ENCODE measurements at regions not wholly inside any gene's neighbourhood (a gene's known extent, or its start where the extent isn't known, plus 50 kb on each side); places are given as distances from the start of the nearest gene placed in this dataset.

- no peak for DNase-seq
Measured at GRCh38 chr22:48643066-48643731, 1184.5 kb downstream of the BRD1 start.

DNA sequence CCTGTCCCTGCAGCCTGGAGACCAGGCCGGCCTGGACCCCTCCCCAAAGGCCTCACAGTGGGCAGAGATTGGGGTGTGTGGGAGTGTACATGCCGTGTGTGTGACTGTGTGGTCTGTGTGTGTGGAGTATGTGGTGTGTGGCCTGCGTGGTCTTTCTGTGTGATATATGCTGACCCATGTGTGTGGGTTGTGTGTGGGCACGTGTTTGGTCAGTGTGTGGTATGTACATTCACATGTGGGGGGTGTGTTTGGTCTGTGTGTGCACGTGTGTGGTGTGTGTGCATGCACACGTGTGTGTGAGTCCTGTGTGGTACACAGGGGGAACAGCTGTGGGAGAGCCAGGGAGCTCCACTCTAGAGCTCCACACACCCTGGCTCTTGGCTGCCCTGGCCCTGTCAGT lies 1185.1 kb downstream of the BRD1 start:
- DNase-seq, result no peak

- DNase-seq, result no peak
Measured at GRCh38 chr22:48641906-48642475, 1185.7 kb downstream of the BRD1 start.

DNA sequence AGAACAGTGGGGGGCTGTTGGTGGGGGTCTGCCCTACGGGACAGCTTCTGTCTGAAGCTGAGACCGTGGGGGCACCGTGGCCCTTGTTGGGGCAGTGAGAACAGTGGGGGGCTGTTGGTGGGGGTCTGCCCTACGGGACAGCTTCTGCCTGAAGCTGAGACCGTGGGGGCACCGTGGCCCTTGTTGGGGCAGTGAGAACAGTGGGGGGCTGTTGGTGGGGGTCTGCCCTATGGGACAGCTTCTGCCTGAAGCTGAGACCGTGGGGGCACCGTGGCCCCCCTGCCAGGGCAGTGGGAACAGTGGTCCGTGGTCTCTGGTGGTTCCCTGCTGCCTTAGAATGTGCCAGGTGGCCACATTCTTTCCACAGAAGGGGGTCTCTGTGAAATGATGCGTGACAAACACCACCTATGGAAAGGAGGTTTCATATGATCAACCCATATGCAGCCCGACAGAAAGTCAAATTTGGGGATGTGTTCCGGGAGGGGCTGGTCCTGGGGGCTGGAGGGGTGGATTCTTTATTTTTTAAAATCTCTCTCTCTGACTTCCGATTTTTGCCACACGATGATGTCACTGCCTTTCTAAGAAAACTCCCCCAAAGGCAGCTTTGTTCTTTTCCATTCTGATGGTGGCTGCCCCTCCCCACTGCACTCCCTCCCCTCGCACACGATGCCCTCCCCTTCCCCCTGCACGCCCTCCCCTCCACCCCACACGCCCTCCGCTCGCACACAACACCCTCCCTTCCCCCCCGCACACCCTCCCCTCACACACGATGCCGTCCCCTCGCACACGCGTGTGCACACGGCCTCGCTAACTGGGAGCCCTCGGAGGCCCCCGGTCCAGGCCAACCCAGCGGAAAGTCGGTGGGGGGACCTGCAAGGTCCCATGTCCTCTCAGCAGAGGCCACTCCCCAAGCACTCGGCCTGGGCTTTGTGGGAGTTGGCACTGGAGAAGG lies 1186.5 kb downstream of the BRD1 start:
- DNase-seq, result no peak

- no peak for DNase-seq
Measured at GRCh38 chr22:48639896-48640748, 1187.6 kb downstream of the BRD1 start.

GRCh38 chr22:48639021-48639795 lies 1188.5 kb downstream of the BRD1 start:
- DNase-seq, result no peak

GRCh38 chr22:48637231-48637630 lies 1190.4 kb downstream of the BRD1 start:
- no peak for DNase-seq

DNA sequence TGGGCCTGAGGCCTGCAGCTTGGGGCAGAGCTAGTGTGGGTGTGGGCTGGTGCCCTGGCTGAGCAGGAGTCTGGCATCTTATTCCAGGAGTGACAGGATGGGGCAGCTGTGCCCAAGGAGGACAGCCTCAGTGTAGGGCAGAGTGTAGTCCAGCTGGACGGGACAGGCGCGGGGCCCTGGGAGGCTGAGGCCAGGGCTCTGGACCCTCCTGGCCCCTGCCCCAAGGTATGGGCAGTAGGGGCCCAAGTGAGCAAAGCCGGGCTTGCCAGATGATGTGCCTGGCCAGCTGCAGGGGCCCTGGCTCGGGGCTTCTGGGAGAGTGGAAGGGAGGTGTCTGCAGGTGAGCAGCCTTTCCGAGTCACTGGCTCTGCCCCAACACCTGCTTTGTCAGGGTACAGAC lies 1190.9 kb downstream of the BRD1 start:
- DNase-seq, result no peak

DNA sequence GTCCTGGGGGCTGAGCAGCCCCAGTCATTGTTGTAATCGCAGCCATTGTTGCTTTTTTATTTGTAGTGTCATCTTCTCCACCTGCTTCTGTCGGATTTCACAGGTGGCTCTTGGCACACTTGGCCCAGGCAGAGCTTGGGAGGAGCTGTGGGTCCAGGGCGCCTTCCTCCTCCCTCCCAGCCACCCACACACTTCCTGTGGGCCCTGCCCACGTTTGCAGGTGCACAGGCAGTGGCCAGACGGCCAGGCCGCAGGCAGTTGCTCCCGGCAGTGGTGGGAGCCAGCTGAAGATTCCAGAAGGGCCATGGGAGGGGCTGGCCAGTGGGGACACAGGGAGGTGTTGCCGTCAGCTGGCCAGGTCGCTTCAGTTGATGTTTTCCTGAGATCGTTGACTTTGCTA lies 1191.9 kb downstream of the BRD1 start:
- DNase-seq, result no peak

GRCh38 chr22:48635031-48635430 lies 1192.6 kb downstream of the BRD1 start:
- no peak for DNase-seq

- no peak for DNase-seq
Measured at GRCh38 chr22:48633996-48634836, 1193.5 kb downstream of the BRD1 start.

DNA sequence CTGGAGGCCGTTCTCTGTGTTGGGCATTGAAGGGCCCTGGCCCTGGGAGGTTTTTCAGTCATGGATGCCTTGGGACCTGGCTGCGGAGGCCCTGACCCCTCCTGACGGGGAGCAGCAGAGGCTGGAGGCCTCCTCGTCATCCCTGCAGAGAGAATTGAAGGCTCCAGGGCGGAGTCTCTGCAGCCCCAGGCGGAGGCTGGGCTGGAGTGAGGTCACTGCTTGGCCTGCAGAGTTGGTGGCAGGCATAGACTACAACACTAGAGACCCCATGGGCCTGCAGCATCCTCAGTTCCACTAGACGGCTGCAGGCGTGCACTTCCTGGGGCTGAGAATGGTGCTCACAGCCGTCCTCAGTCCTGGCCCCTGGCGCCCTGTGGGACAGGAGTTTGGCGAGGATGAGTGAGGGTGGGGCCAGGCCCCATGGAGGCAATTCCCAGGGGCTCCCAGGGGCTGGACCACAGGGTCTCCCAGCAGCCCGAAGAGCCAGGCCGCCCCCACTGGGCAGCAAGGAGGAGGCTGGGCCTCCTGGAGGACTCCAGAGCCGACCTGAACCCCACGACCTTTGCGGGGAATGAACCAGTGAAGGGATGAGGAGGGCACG lies 1194.9 kb downstream of the BRD1 start:
- DNase-seq, result no peak

GRCh38 chr22:48631288-48631863 lies 1196.3 kb downstream of the BRD1 start:
- DNase-seq, result no peak

GRCh38 chr22:48630848-48631247 lies 1196.8 kb downstream of the BRD1 start:
- DNase-seq, result no peak

DNA sequence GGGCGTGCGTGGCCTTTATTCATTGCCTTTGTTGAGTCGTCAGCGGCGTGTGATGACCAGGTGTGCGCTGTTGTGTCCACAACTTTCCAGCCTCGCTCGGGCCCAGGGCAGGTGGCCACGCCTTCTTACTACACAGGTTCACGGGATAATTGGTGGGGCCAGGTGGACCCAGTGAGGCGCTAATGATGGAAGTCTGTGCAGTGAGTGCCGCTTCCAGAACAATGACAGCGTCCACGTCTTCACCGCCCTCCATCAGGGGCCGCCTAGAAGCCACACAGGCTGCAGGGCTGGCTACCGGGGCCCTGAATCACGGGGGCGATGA lies 1197.3 kb downstream of the BRD1 start:
- no peak for DNase-seq

DNA sequence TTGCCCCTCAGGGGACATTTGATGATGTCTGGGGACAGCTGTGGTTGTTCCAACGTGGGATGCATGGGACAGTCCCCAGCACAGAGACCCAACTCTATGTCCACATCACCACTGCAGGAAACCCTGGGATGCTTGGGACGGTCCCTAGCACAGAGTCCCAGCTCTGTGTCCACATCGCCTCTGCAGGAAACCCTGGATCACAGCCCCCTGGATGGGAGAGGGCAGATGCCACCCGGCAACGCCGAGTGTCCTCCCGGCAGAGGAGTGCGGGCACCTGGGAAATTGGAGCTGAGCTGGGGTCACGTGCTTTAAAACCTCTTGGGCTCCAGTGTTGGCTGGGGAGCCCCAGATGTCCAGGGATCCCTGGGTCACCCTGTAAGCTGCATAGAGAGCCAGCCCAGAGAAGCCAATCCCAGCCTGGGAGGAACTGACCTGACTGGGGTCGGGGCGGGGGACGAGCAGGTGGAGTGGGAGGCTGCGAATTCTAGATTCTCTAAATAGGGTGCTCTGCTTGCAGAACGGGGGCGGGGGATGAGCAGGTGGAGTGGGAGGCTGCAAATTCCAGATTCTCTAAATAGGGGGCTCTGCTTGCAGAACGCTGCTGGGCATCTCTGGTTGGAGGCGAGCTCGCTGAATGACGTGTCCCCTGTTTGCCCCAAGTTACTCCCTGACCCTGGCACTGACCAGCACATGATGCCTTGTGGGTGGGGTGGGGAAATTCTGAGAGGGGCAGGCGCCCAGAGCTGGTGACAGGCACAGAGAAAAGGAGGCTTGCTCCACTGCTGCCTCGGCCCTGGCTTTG lies 1197.8 kb downstream of the BRD1 start:
- DNase-seq, result no peak

- no peak for DNase-seq
Measured at GRCh38 chr22:48628891-48629543, 1198.7 kb downstream of the BRD1 start.

DNA sequence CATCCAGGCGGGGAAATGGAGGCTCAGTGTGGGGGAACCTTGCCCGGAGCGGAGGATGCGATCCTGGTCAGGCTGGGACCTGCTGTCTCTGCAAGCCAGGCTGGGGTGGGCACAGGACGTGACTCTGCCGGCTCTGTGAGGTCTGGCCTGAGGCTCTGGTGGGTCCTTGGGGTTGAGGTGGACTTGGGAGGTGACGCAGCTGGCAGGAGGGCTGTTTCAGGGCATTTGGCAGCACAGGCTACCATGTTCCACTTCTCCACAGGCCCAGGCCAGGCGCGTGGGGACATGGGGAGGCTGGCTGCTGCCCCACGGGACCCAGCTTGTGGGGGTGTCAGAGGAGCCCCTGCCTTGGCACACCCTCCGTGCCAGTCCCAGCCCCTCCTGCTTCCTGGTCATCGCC lies 1199.7 kb downstream of the BRD1 start:
- no peak for DNase-seq

DNA sequence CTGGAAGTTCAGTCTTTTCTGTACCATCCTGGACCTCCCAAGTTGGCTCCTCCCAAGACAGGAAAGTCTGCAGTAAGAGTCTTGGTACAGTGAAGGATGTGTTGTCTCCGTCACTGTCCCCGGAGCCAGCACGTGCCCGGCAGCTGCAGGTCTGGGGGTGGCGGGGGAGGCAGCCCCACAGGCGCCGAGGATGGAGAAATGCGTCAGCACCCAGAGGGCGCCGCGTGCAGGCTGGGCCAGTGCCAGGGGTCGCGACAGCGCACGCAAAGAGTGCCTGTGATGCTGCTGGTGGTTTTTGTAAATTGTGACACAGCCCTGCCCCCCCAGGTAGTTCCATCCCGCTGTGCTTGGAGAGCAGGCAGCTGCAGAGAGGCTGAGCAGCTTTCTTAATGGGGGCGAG lies 1200.5 kb downstream of the BRD1 start:
- DNase-seq, result no peak

Measured in NCI-H1048 (cell line).